H1 (cell line): ENCODE measurements at regions not wholly inside any gene's neighbourhood (a gene's known extent, or its start where the extent isn't known, plus 50 kb on each side); places are given as distances from the start of the nearest gene placed in this dataset.

ENCODE experiments used
- CTCF ChIA-PET: fragments of 300-600 bp; sonication (Branson Sonifier 250); formaldehyde crosslinking; loops from one replicate; lab custom pipeline; 2021; ENCODE audit not compliant: partially characterized antibody; lab: Charles Lee
- POLR2A ChIA-PET: fragments of 300-600 bp; sonication (Branson Sonifier 250); formaldehyde crosslinking; loops from one replicate; lab custom pipeline; 2021; ENCODE audit warnings: inconsistent platforms; ENCODE audit not compliant: partially characterized antibody; lab: Charles Lee
- DNase-seq, 2 experiments: peaks; one replicate each; pipeline versions ENCODE4 v3.0.0 to v3.0.0-alpha.2; 2010 to 2022; ENCODE audit warnings: low spot score in 2 of 2, low read depth in 1 of 2, mixed read lengths in 1 of 2
- FAIRE-seq: peaks from 2 replicates; lab custom pipeline; 2011; peaks lifted over from hg19 to GRCh38; lab: Jason Lieb, UNC
- H2AFZ ChIP-seq: 2 replicates; pipeline ENCODE4 v1.8.1; 2012; ENCODE audit warnings: low read length, inconsistent platforms
- H2AK5ac ChIP-seq: 2 replicates; pipeline ENCODE4 v1.6.1; 2013; ENCODE audit warnings: low read depth, low read length
- H2BK120ac ChIP-seq: replicated peaks from 2 replicates; pipeline ENCODE3; 2013; ENCODE audit warnings: low read depth, low read length, inconsistent platforms
- H2BK12ac ChIP-seq: 2 replicates; pipeline ENCODE4 v1.6.1; 2013; ENCODE audit warnings: low read depth, low read length
- H2BK15ac ChIP-seq: 2 replicates; pipeline ENCODE4 v1.6.1; 2013; ENCODE audit warnings: low read length
- H2BK20ac ChIP-seq: 2 replicates; pipeline ENCODE4 v1.6.1; 2013; ENCODE audit warnings: low read length
- H2BK5ac ChIP-seq: 2 replicates; pipeline ENCODE4 v1.6.1; 2013; ENCODE audit warnings: low read depth, low read length
- H3K14ac ChIP-seq: 2 replicates; pipeline ENCODE4 v1.6.1; 2013; ENCODE audit warnings: inconsistent platforms; ENCODE audit not compliant: insufficient read length
- H3K18ac ChIP-seq: 2 replicates; pipeline ENCODE4 v1.6.1; 2013; ENCODE audit warnings: low read length; ENCODE audit errors: extremely low read depth
- H3K23ac ChIP-seq: 2 replicates; pipeline ENCODE4 v1.6.1; 2013; ENCODE audit warnings: inconsistent platforms; ENCODE audit not compliant: insufficient read length
- H3K23me2 ChIP-seq: 2 replicates; pipeline ENCODE4 v1.6.1; 2013; ENCODE audit warnings: low read depth, low read length
- H3K27ac ChIP-seq: 2 replicates; pipeline ENCODE4 v1.6.1; 2011; ENCODE audit warnings: low read depth, low read length, inconsistent platforms
- H3K27me3 ChIP-seq, 4 experiments: replicated peaks in 1 of 4; 1 replicate in 1 of 4; 2 replicates in 3 of 4; pipeline versions ENCODE4 v1.6.1 to v1.8.1; 2011 to 2013; ENCODE audit warnings: low read length in 3 of 4, mild to moderate bottlenecking in 3 of 4, inconsistent platforms in 2 of 4, mixed read lengths in 2 of 4, moderate library complexity in 1 of 4; ENCODE audit not compliant: control insufficient read depth in 3 of 4, insufficient read depth in 3 of 4; ENCODE audit errors: extremely low read depth in 1 of 4
- H3K36me3 ChIP-seq, 4 experiments: 2 replicates each; pipeline versions ENCODE4 v1.6.1 to v1.8.1; 2011 to 2013; ENCODE audit warnings: mild to moderate bottlenecking in 4 of 4, low read length in 3 of 4, moderate library complexity in 2 of 4, control low read depth in 1 of 4, inconsistent platforms in 1 of 4; ENCODE audit not compliant: insufficient read depth in 4 of 4, control insufficient read depth in 2 of 4
- H3K4ac ChIP-seq: replicated peaks from 2 replicates; pipeline ENCODE3; 2013; ENCODE audit warnings: low read length, low read depth, mixed read lengths, inconsistent platforms; ENCODE audit not compliant: insufficient read length
- H3K4me1 ChIP-seq, 4 experiments: replicated peaks in 1 of 4; 1 replicate in 1 of 4; 2 replicates in 3 of 4; pipeline versions ENCODE4 v1.6.1 to v1.8.1; 2011 to 2013; ENCODE audit warnings: low read length in 3 of 4, inconsistent platforms in 2 of 4, mixed read lengths in 1 of 4; ENCODE audit not compliant: insufficient read depth in 4 of 4, control insufficient read depth in 3 of 4
- H3K4me2 ChIP-seq, 2 experiments: 2 replicates each; pipeline versions ENCODE4 v1.6.1 to v1.8.1; 2011 to 2013; ENCODE audit warnings: low read depth in 2 of 2, low read length in 2 of 2, control low read depth in 1 of 2, inconsistent platforms in 1 of 2, mild to moderate bottlenecking in 1 of 2; ENCODE audit not compliant: insufficient read depth in 1 of 2
- H3K4me3 ChIP-seq, 4 experiments: fragments of 200-600, 300-600 bp in 1 of 4; sonication (generic), shearing (Covaris generic), sonication (Bioruptor Twin) in 1 of 4; 2 replicates each; pipeline versions ENCODE4 v1.5.1 to v1.8.1; 2011 to 2016; ENCODE audit warnings: low read length in 4 of 4, low read depth in 3 of 4, control low read depth in 2 of 4, inconsistent platforms in 2 of 4, mild to moderate bottlenecking in 2 of 4, mixed read lengths in 1 of 4, moderate library complexity in 1 of 4; ENCODE audit not compliant: insufficient read depth in 2 of 4; ENCODE audit errors: extremely low read depth in 1 of 4
- H3K56ac ChIP-seq: replicated peaks from 2 replicates; pipeline ENCODE3; 2013; ENCODE audit warnings: low read depth, mild to moderate bottlenecking, mixed read lengths, low read length, inconsistent platforms; ENCODE audit not compliant: insufficient read length
- H3K79me1 ChIP-seq: 2 replicates; pipeline ENCODE4 v1.6.1; 2013; ENCODE audit warnings: low read depth, low read length, control low read depth
- H3K79me2 ChIP-seq, 2 experiments: 2 replicates each; pipeline versions ENCODE4 v1.6.1 to v1.8.1; 2012 to 2013; ENCODE audit warnings: low read length in 2 of 2, mild to moderate bottlenecking in 2 of 2, inconsistent platforms in 1 of 2; ENCODE audit not compliant: insufficient read depth in 2 of 2, control insufficient read depth in 1 of 2
- H3K9ac ChIP-seq, 4 experiments: replicated peaks in 1 of 4; 1 replicate in 1 of 4; 2 replicates in 3 of 4; pipeline versions ENCODE4 v1.6.1 to v1.8.1; 2011 to 2013; ENCODE audit warnings: low read depth in 3 of 4, low read length in 3 of 4, control low read depth in 2 of 4, mild to moderate bottlenecking in 2 of 4, moderate library complexity in 2 of 4, inconsistent platforms in 1 of 4; ENCODE audit errors: extremely low read depth in 1 of 4
- H3K9me3 ChIP-seq, 2 experiments: 2 replicates each; pipeline versions ENCODE4 v1.6.1 to v1.8.1; 2012 to 2013; ENCODE audit warnings: mild to moderate bottlenecking in 2 of 2, moderate library complexity in 2 of 2, control low read depth in 1 of 2, inconsistent platforms in 1 of 2, low read depth in 1 of 2, low read length in 1 of 2, mixed read lengths in 1 of 2; ENCODE audit not compliant: insufficient read depth in 2 of 2
- H4K20me1 ChIP-seq, 2 experiments: replicated peaks in 1 of 2; 2 replicates each; pipeline versions ENCODE3 to v1.8.1; 2011 to 2013; ENCODE audit warnings: inconsistent platforms in 2 of 2, low read length in 2 of 2, mild to moderate bottlenecking in 1 of 2; ENCODE audit not compliant: insufficient read depth in 2 of 2, control insufficient read depth in 1 of 2
- H4K5ac ChIP-seq: 2 replicates; pipeline ENCODE4 v1.6.1; 2013; ENCODE audit warnings: low read length, low read depth, mixed read lengths, inconsistent platforms; ENCODE audit not compliant: insufficient read length
- H4K8ac ChIP-seq: 2 replicates; pipeline ENCODE4 v1.8.0; 2013; ENCODE audit warnings: mild to moderate bottlenecking, moderate library complexity, low read length, inconsistent platforms; ENCODE audit not compliant: insufficient read depth; ENCODE audit errors: extremely low read depth
- H4K91ac ChIP-seq: replicated peaks from 2 replicates; pipeline ENCODE3; 2013; ENCODE audit warnings: low read length, mixed read lengths, inconsistent platforms; ENCODE audit not compliant: insufficient read length
- MAFK ChIP-seq: IDR thresholded peaks from 2 replicates; pipeline ENCODE4 v1.6.1; 2012; ENCODE audit warnings: low read depth, mild to moderate bottlenecking, improper control_type of control experiment, low read length
- SAP30 ChIP-seq: fragments of 300-600 bp; sonication (generic); IDR thresholded peaks from 2 replicates; pipeline ENCODE4 v1.7.1; 2012; ENCODE audit warnings: low read length, moderate library complexity, mild to moderate bottlenecking, inconsistent platforms; ENCODE audit not compliant: insufficient read depth, insufficient replicate concordance
- SRF ChIP-seq: IDR thresholded peaks from 2 replicates; pipeline ENCODE4 v1.6.1; 2011; ENCODE audit warnings: mild to moderate bottlenecking, low read depth, low read length, moderate library complexity
- YY1 ChIP-seq: IDR thresholded peaks from 2 replicates; pipeline ENCODE4 v1.6.1; 2011; ENCODE audit warnings: low read depth, mild to moderate bottlenecking, low read length
- ZNF274 ChIP-seq: IDR thresholded peaks from 2 replicates; pipeline ENCODE4 v1.7.0; 2012; ENCODE audit warnings: low read length, borderline replicate concordance; ENCODE audit errors: extremely low read depth
- WGBS, 2 experiments: shearing (Covaris generic) in 1 of 2; methylation state at CpG; one replicate each; pipeline versions ENCODE4 v1.1.6 to v1.1.7; 2013 to 2015; ENCODE audit warnings: low lambda C conversion rate in 2 of 2, mixed read lengths in 2 of 2, inconsistent platforms in 1 of 2, low coverage in 1 of 2, missing lambda C conversion rate in 1 of 2; ENCODE audit not compliant: insufficient replicate concordance in 2 of 2, insufficient coverage in 1 of 2, insufficient read length in 1 of 2; ENCODE audit errors: extremely low coverage in 1 of 2, missing lambda C conversion rate in 1 of 2; 5-methylcytosine and 5-hydroxymethylcytosine counted together
- TF ChIP-seq, protein P1 (sequence below): IDR thresholded peaks from 2 replicates; pipeline ENCODE4 v1.6.1; 2011; ENCODE audit warnings: low read length, improper control_type of control experiment
- TF ChIP-seq, protein P2 (sequence below): IDR thresholded peaks from 2 replicates; pipeline ENCODE4 v1.6.1; 2012; ENCODE audit warnings: low read length, inconsistent platforms
- TF ChIP-seq, protein P3 (sequence below), 3 experiments: IDR thresholded peaks; 1 replicate in 2 of 3; 2 replicates in 1 of 3; pipeline versions ENCODE4 v1.5.1 to v1.6.1; 2011; ENCODE audit warnings: low read length in 3 of 3, mild to moderate bottlenecking in 3 of 3, inconsistent platforms in 2 of 3, low read depth in 1 of 3, moderate library complexity in 1 of 3; ENCODE audit not compliant: insufficient read depth in 1 of 3; ENCODE audit errors: control extremely low read depth in 1 of 3

DNA sequence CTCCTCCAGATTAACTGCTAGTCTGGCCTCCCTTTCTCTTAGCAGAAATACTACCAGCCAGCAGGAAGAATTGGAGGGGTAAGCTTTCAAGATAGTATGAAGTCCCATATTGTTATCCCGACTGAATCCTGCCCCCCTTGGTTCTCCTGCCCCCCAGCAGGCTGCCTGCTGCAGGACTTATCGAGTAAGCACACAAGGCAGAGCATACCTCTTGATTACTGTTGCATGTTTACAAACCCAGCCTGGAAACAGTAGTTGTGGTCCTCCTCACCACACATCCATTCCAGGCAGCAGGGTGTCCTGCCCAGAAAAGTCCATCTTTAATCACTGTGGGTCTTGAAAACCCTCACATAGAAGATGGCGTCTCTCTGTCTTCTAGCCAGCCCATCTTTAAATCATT is 66.8 kb upstream of the PPP2R3A start:
- Histone ChIP-seq H3K4me1 (no peaks in the 10 kb centered on the region), H3K23me2 (no peaks in the 10 kb centered on the region), H3K14ac (no peak overlapping the region), H3K27me3 (no peaks in the 10 kb centered on the region), H3K9me3 (peaks cover 0 to 7% of the 10 kb centered on the region in 2 experiments; a peak in 1 of 4 replicates), H3K18ac (no peak overlapping the region), H4K20me1 (no peaks in the 10 kb centered on the region), H3K4me2 (no peak overlapping the region), H2BK15ac (no peak overlapping the region), H4K8ac (no peak overlapping the region), H2BK20ac (no peak overlapping the region), H3K9ac (no peak overlapping the region), H2BK5ac (no peak overlapping the region), H3K23ac (no peak overlapping the region), H3K79me1 (no peaks in the 10 kb centered on the region), H3K36me3 (no peaks in the 10 kb centered on the region), H2BK12ac (no peak overlapping the region), H2AFZ (no peak overlapping the region), H2AK5ac (no peak overlapping the region), H2BK120ac (no peak overlapping the region), H3K56ac (no peak overlapping the region), H3K4me3 (no peak overlapping the region), H4K91ac (no peak overlapping the region), H4K5ac (no peak overlapping the region), H3K27ac (no peak overlapping the region), H3K4ac (no peak overlapping the region), H3K79me2 (no peaks in the 10 kb centered on the region)
- FAIRE-seq (no peak), DNase-seq (no peak)
- POLR2A ChIA-PET, result no interaction called here
- CTCF ChIA-PET, result interaction anchor here (3.4 to 4.1 kb wide), 2 partner anchors 144 to 162 kb away, joined by 20 to 22 read pairs; no protein-coding TSS in a partner anchor
- 87% methylated on average over 3 of the region's 3 CpGs; no CpG with 5 or more reads in 1 of the 2 experiments for WGBS, 2 experiments
- TF ChIP-seq, protein P1, sequence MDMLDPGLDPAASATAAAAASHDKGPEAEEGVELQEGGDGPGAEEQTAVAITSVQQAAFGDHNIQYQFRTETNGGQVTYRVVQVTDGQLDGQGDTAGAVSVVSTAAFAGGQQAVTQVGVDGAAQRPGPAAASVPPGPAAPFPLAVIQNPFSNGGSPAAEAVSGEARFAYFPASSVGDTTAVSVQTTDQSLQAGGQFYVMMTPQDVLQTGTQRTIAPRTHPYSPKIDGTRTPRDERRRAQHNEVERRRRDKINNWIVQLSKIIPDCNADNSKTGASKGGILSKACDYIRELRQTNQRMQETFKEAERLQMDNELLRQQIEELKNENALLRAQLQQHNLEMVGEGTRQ, result no peak
- TF ChIP-seq SRF (no peak), MAFK (no peak), YY1 (no peak), ZNF274 (no peak), SAP30 (no peak)
- TF ChIP-seq, protein P2, sequence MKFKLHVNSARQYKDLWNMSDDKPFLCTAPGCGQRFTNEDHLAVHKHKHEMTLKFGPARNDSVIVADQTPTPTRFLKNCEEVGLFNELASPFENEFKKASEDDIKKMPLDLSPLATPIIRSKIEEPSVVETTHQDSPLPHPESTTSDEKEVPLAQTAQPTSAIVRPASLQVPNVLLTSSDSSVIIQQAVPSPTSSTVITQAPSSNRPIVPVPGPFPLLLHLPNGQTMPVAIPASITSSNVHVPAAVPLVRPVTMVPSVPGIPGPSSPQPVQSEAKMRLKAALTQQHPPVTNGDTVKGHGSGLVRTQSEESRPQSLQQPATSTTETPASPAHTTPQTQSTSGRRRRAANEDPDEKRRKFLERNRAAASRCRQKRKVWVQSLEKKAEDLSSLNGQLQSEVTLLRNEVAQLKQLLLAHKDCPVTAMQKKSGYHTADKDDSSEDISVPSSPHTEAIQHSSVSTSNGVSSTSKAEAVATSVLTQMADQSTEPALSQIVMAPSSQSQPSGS, result no peak
- TF ChIP-seq, protein P3, sequence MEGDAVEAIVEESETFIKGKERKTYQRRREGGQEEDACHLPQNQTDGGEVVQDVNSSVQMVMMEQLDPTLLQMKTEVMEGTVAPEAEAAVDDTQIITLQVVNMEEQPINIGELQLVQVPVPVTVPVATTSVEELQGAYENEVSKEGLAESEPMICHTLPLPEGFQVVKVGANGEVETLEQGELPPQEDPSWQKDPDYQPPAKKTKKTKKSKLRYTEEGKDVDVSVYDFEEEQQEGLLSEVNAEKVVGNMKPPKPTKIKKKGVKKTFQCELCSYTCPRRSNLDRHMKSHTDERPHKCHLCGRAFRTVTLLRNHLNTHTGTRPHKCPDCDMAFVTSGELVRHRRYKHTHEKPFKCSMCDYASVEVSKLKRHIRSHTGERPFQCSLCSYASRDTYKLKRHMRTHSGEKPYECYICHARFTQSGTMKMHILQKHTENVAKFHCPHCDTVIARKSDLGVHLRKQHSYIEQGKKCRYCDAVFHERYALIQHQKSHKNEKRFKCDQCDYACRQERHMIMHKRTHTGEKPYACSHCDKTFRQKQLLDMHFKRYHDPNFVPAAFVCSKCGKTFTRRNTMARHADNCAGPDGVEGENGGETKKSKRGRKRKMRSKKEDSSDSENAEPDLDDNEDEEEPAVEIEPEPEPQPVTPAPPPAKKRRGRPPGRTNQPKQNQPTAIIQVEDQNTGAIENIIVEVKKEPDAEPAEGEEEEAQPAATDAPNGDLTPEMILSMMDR (IDR thresholded peaks at IDR 0.05; ENCODE audit: control extremely low read depth in 1 of 3, insufficient read depth in 1 of 3, low read depth in 1 of 3, low read length in 3 of 3), result no peak
